Skin epidermis (tissue), 12 donors: ENCODE measurements at regions not wholly inside any gene's neighbourhood (a gene's known extent, or its start where the extent isn't known, plus 50 kb on each side); places are given as distances from the start of the nearest gene placed in this dataset.

Source experiments
- H3K27ac ChIP-seq, 21 experiments: fragments of 200-600 bp; sonication (generic) in 11 of 21; one replicate each; pipeline ENCODE4 v1.5.0; 2020; ENCODE audit warnings: mild to moderate bottlenecking in 3 of 21, inconsistent platforms in 2 of 21, moderate library complexity in 2 of 21
- H3K4me3 ChIP-seq, 7 experiments: fragments of 200-600 bp; sonication (generic) in 2 of 7; one replicate each; pipeline ENCODE4 v1.5.0; 2020; ENCODE audit warnings: inconsistent platforms in 2 of 7, mild to moderate bottlenecking in 2 of 7, moderate library complexity in 1 of 7

GRCh38 chr6:21648475-21649050, 55.0 kb downstream of the SOX4 start:
- H3K27ac ChIP-seq = no peak overlapping the region
- no peak overlapping the region for H3K4me3 ChIP-seq

GRCh38 chr6:21653323-21653722, 59.8 kb downstream of the SOX4 start:
- Histone ChIP-seq H3K27ac (no peak overlapping the region), H3K4me3 (no peak overlapping the region)

GRCh38 chr6:21653905-21654304, 60.4 kb downstream of the SOX4 start:
- no peak overlapping the region for H3K27ac ChIP-seq
- no peak overlapping the region for H3K4me3 ChIP-seq

GRCh38 chr6:21654361-21654760, 60.8 kb downstream of the SOX4 start:
- H3K4me3 ChIP-seq = no peak overlapping the region
- no peak overlapping the region for H3K27ac ChIP-seq

GRCh38 chr6:21663966-21664313, 70.4 kb downstream of the SOX4 start:
- H3K4me3 ChIP-seq = peak overlapping the region in 6 of 7 experiments; percentile 16 to 49 (median 37)
- peak overlapping the region in 5 of 21 experiments; percentile 35 to 84 (median 50) for H3K27ac ChIP-seq

GRCh38 chr6:21664314-21665109, 71.0 kb downstream of the SOX4 start:
- Histone ChIP-seq H3K27ac (peak overlapping the region in 6 of 21 experiments; percentile 5 to 84 (median 48)), H3K4me3 (peak overlapping the region; percentile 16 to 49 (median 32))

GRCh38 chr6:21665110-21665391, 71.5 kb downstream of the SOX4 start:
- Histone ChIP-seq H3K27ac (peak overlapping the region in 3 of 21 experiments; percentile 35 to 84 (median 61)), H3K4me3 (peak overlapping the region; percentile 21 to 49 (median 32))

- H3K27ac ChIP-seq = peak overlapping the region in 5 of 21 experiments; percentile 5 to 84 (median 35)
- peak overlapping the region; percentile 21 to 49 (median 32) for H3K4me3 ChIP-seq
Measured at GRCh38 chr6:21665392-21666200, 72.0 kb downstream of the SOX4 start.

GRCh38 chr6:21666201-21666691, 72.7 kb downstream of the SOX4 start:
- Histone ChIP-seq H3K27ac (peak overlapping the region in 8 of 21 experiments; percentile 2 to 84 (median 26)), H3K4me3 (peak overlapping the region; percentile 21 to 49 (median 31))

GRCh38 chr6:21666853-21667681, 73.5 kb downstream of the SOX4 start:
- Histone ChIP-seq H3K4me3 (peak overlapping the region; percentile 21 to 49 (median 31)), H3K27ac (peak overlapping the region in 4 of 21 experiments; percentile 2 to 84 (median 33))

GRCh38 chr6:21668795-21669194, 75.2 kb downstream of the SOX4 start:
- Histone ChIP-seq H3K4me3 (peak overlapping the region in 1 of 7 experiments; percentile 49), H3K27ac (no peak overlapping the region)

- no peak overlapping the region for H3K4me3 ChIP-seq
- no peak overlapping the region for H3K27ac ChIP-seq
Measured at GRCh38 chr6:21676769-21677168, 83.2 kb downstream of the SOX4 start.

- H3K27ac ChIP-seq = no peak overlapping the region
Measured at GRCh38 chr6:21678990-21679389, 85.4 kb downstream of the SOX4 start.

GRCh38 chr6:21679761-21680265, 86.3 kb downstream of the SOX4 start:
- no peak overlapping the region for H3K4me3 ChIP-seq

More at GRCh38 chr6:21678990-21679389, 85.4 kb downstream of the SOX4 start:
- H3K4me3 ChIP-seq = no peak overlapping the region

GRCh38 chr6:21680611-21681010, 87.1 kb downstream of the SOX4 start:
- Histone ChIP-seq H3K4me3 (no peak overlapping the region), H3K27ac (no peak overlapping the region)

More at GRCh38 chr6:21679761-21680265, 86.3 kb downstream of the SOX4 start:
- no peak overlapping the region for H3K27ac ChIP-seq

GRCh38 chr6:21690489-21690888, 96.9 kb downstream of the SOX4 start:
- H3K27ac ChIP-seq = no peak overlapping the region
- H3K4me3 ChIP-seq = no peak overlapping the region

GRCh38 chr6:21691685-21692346, 98.3 kb downstream of the SOX4 start:
- H3K4me3 ChIP-seq = no peak overlapping the region

GRCh38 chr6:21692721-21693120, 99.2 kb downstream of the SOX4 start:
- no peak overlapping the region for H3K4me3 ChIP-seq
- H3K27ac ChIP-seq = no peak overlapping the region

More at GRCh38 chr6:21691685-21692346, 98.3 kb downstream of the SOX4 start:
- H3K27ac ChIP-seq = no peak overlapping the region

GRCh38 chr6:21694168-21694567, 100.6 kb downstream of the SOX4 start:
- no peak overlapping the region for H3K27ac ChIP-seq

More at GRCh38 chr6:21694168-21694567, 100.6 kb downstream of the SOX4 start:
- no peak overlapping the region for H3K4me3 ChIP-seq
